Fibroblast of villous mesenchyme (primary cell): ENCODE measurements at regions not wholly inside any gene's neighbourhood (a gene's known extent, or its start where the extent isn't known, plus 50 kb on each side); places are given as distances from the start of the nearest gene placed in this dataset.

ENCODE experiments used
- DNase-seq: peaks from one replicate; pipeline ENCODE4 v3.0.0-alpha.2; 2010; ENCODE audit warnings: low read depth
- H3K4me3 ChIP-seq: 2 replicates; pipeline ENCODE4 v1.5.1; 2011; ENCODE audit warnings: low read depth, mild to moderate bottlenecking, low read length
- TF ChIP-seq, protein P1 (sequence below): IDR thresholded peaks from 2 replicates; pipeline ENCODE4 v1.5.1; 2012; ENCODE audit warnings: low read depth, mild to moderate bottlenecking, low read length; ENCODE audit not compliant: insufficient read depth

DNA sequence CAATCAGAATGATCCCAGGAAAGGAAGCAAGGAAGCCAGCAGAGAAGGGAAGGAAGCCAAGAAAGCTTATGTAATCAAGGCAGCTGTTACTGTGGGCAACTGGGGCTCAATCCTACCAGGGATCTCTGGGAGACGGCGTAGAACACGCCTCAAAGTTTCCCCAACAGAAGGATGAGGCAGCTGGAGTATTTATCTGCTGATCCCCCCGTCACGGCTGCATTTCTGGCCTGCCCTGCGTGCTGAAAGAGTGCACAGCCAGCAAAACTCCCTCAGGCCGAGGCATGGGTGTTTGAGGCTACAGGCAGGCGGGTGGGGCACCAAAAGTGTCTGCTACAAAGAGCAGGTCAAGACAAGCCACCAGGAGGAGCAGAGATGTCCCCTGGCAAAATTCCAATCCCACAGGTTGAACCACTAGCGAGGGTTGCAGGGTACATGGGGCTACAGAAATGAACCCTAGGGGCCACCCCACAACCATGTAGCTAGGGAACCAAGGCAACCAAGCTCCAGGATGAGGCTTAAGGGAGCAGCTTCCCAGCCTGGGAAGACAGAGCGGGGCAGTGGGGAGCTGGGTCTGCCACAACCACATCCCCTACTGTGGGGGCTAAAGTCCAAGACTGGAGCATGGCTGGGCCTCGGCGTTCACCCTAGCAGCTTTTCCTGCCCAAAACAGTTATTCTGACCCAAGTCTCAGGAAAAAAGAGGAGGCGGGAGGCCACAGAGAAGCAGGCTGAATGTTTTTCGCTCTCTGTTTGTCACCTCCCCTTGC is 113.4 kb downstream of the BCOR start:
- no peak overlapping the region for H3K4me3 ChIP-seq
- TF ChIP-seq, protein P1, sequence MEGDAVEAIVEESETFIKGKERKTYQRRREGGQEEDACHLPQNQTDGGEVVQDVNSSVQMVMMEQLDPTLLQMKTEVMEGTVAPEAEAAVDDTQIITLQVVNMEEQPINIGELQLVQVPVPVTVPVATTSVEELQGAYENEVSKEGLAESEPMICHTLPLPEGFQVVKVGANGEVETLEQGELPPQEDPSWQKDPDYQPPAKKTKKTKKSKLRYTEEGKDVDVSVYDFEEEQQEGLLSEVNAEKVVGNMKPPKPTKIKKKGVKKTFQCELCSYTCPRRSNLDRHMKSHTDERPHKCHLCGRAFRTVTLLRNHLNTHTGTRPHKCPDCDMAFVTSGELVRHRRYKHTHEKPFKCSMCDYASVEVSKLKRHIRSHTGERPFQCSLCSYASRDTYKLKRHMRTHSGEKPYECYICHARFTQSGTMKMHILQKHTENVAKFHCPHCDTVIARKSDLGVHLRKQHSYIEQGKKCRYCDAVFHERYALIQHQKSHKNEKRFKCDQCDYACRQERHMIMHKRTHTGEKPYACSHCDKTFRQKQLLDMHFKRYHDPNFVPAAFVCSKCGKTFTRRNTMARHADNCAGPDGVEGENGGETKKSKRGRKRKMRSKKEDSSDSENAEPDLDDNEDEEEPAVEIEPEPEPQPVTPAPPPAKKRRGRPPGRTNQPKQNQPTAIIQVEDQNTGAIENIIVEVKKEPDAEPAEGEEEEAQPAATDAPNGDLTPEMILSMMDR: no peak
- peak; percentile 88 for DNase-seq

DNA sequence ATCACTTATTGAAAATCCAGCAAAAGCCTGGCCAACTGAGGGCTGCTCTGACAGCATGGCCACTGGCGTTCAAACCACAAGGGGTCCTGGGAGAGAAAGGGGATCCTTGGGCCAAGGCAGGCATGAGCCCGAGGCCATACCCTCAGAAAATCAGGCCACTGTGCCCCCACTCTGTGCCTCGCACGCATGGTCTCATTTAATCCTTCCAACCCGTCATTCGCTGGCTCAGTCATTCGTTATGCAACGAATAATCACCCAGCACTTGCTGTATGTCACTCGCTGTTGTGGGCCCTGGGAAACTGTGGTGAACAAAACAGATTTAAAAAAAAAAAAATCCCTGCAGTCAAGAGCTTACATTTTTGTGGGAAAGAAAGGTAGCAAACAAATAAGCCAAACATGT is 112.7 kb downstream of the BCOR start:
- TF ChIP-seq, protein P1: no peak
- peak; percentile 52 for DNase-seq
- H3K4me3 ChIP-seq: no peak overlapping the region

DNA sequence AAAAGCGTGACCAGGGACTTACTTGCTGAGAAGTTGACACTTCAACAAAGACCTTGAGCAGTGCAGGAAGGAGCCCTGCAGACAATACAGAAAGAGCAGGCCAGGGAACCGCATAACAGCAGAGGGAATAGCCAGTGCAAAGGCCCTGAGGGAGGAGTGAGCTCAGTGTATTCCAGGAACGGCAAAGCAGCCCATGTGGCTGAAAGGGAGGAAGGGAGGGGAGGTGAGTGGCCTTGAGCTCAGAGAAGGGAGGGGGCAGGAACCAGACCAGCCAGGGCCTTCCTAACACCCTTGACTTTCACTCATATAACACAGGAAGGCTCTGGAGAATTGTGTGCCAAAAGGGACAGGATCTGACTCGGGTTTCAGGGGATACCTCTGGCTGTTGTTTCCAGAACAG is 112.2 kb downstream of the BCOR start:
- DNase-seq: no peak
- TF ChIP-seq, protein P1: no peak

DNA sequence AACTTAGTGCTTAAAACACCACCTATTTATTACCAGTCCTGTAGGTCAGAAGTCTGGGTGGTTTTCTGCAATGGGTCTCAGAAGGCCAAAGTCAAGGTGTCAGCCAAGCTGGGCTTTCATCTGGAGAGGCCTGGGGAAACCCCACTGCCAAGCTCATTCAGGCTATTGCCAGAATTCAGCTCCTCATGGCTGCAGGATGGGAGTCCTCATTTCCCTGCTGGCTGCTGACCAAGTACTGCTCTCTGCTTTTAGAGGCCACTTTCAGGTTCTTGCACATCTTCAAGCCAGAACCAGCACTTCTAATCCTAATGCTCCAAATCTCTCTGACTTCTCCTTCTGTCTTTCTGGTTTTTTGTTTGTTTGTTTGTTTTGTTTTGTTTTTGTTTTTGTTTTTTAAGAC is 109.3 kb downstream of the BCOR start:
- TF ChIP-seq, protein P1: no peak
- no peak overlapping the region for H3K4me3 ChIP-seq
- DNase-seq: no peak

More for the DNA sequence above, 112.2 kb downstream of the BCOR start:
- no peak overlapping the region for H3K4me3 ChIP-seq

DNA sequence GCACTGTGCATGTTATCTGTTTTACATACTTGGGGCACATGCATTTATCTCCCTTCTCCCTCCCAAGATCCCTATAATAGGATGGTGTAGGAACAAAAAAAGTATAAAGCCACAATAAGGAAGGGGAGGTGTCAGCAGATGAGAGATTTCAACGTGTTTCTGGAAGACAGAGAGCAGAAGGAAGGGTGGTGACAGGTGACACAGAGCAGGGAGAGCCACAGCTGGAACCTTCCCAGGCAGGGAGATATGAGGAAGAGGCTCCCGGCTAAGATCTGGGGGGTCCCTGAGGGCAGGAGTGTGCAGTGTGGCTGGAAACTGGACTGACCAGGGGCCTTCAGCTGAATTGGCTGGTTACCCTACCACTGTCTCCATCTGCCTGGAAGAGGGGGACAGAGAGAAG is 107.4 kb downstream of the BCOR start:
- H3K4me3 ChIP-seq: no peak overlapping the region
- TF ChIP-seq, protein P1: no peak
- DNase-seq: no peak

DNA sequence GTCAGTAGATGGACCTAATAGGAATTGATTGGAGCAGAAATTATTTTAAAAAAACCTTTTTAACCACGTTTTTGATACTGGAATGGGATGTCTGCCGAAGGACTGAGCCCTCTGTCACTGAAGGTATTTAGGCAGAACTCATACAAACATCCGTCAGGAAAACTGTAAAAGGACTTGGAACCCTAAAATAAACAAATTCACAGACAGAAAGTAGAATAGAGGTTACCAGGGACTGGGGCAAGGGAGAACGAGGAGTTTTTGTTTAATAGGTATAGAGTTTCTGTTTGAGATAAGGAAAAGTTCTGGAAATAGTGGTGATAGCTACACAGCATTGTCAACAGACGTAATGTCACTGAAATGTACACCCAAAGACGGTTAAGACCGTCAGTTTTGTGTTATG is 105.5 kb downstream of the BCOR start:
- TF ChIP-seq, protein P1: no peak
- no peak overlapping the region for H3K4me3 ChIP-seq
- DNase-seq: no peak

DNA sequence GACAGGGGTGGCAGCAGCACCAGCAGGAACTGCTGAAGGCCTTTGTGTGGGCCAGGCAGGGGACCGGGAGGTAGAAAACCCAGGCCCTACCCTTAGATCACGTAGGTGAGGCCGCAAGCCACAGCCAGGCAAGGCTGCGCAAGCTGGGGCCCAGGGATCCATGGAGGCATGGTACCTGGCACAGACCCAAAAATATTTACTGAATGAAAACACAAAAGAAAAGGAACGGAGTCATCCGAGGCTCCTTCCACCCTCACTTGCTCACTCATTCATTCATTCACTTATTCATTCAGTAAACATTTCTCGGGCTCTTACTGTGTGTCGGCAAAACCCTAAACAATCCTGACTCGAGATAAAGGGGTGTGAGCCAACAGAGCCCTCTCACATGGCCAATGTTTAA is 102.3 kb downstream of the BCOR start:
- DNase-seq: no peak
- TF ChIP-seq, protein P1: no peak

More for the DNA sequence above, 102.3 kb downstream of the BCOR start:
- no peak overlapping the region for H3K4me3 ChIP-seq
